GM21381 (cell line): ENCODE measurements at regions not wholly inside any gene's neighbourhood (a gene's known extent, or its start where the extent isn't known, plus 50 kb on each side); places are given as distances from the start of the nearest gene placed in this dataset.
"Not testable (repeated sequence)": the region's sequence is repeated elsewhere in the genome, so short reads cannot be mapped to it uniquely, and the experiment has no call there.

ENCODE experiments used
- ATAC-seq: cut with Tn5 transposase; IDR thresholded peaks from one replicate; pipeline ENCODE4 v1.9.1; 2021; ENCODE audit warnings: mild to moderate bottlenecking, moderate library complexity; ENCODE audit not compliant: unreplicated experiment

GRCh38 chr1:73772941-73773340 lies 425.0 kb downstream of the LRRIQ3 start:
- no peak for ATAC-seq

- ATAC-seq, result no peak
These were observed 426.6 kb downstream of the LRRIQ3 start for GRCh38 chr1:73771396-73771795.

- no peak for ATAC-seq
These were observed 427.7 kb downstream of the LRRIQ3 start for GRCh38 chr1:73770109-73770905.

GRCh38 chr1:73766786-73767348 lies 431.1 kb downstream of the LRRIQ3 start:
- no peak for ATAC-seq

- ATAC-seq, result no peak
These were observed 432.3 kb downstream of the LRRIQ3 start for GRCh38 chr1:73765551-73766233.

- ATAC-seq, result no peak
These were observed 436.4 kb downstream of the LRRIQ3 start for GRCh38 chr1:73761559-73761958.

- no peak for ATAC-seq
These were observed 439.0 kb downstream of the LRRIQ3 start for GRCh38 chr1:73759011-73759410.

- ATAC-seq, result no peak
These were observed 441.2 kb downstream of the LRRIQ3 start for GRCh38 chr1:73756817-73757216.

- no peak for ATAC-seq
These were observed 442.3 kb downstream of the LRRIQ3 start for GRCh38 chr1:73755649-73756048.

- ATAC-seq, result no peak
These were observed 448.0 kb downstream of the LRRIQ3 start for GRCh38 chr1:73749996-73750395.

- ATAC-seq, result no peak
These were observed 453.0 kb downstream of the LRRIQ3 start for GRCh38 chr1:73744985-73745384.

- no peak for ATAC-seq
These were observed 461.9 kb downstream of the LRRIQ3 start for GRCh38 chr1:73736125-73736524.

GRCh38 chr1:73727036-73727435 lies 470.9 kb downstream of the LRRIQ3 start:
- ATAC-seq, result no peak

GRCh38 chr1:73722055-73722454 lies 475.9 kb downstream of the LRRIQ3 start:
- ATAC-seq, result no peak

- no peak for ATAC-seq
These were observed 480.0 kb downstream of the LRRIQ3 start for GRCh38 chr1:73717976-73718375.

- no peak for ATAC-seq
These were observed 486.9 kb downstream of the LRRIQ3 start for GRCh38 chr1:73711089-73711488.

GRCh38 chr1:73701826-73702225 lies 496.1 kb downstream of the LRRIQ3 start:
- ATAC-seq, result no peak

- no peak for ATAC-seq
These were observed 521.8 kb downstream of the LRRIQ3 start for GRCh38 chr1:73676186-73676585.

- ATAC-seq, result no peak
These were observed 522.9 kb downstream of the LRRIQ3 start for GRCh38 chr1:73674945-73675561.

- ATAC-seq, result no peak
These were observed 524.0 kb downstream of the LRRIQ3 start for GRCh38 chr1:73673971-73674370.

GRCh38 chr1:73671530-73671929 lies 526.4 kb downstream of the LRRIQ3 start:
- no peak for ATAC-seq

- not testable (repeated sequence) for ATAC-seq
These were observed 530.0 kb downstream of the LRRIQ3 start for GRCh38 chr1:73667959-73668358.
